Right lobe of liver (tissue), 4 donors: ENCODE measurements at regions not wholly inside any gene's neighbourhood (a gene's known extent, or its start where the extent isn't known, plus 50 kb on each side); places are given as distances from the start of the nearest gene placed in this dataset.

Experiments used
- CTCF ChIP-seq, 4 donors: fragments of 200-600 bp in 3 of 4; fragments of 450-650 bp in 1 of 4; IDR thresholded peaks; one replicate each; pipeline versions ENCODE4 v1.5.1 to v1.8.0; 2016 to 2022; ENCODE audit warnings: antibody characterized with exemption in 4 of 4, mild to moderate bottlenecking in 2 of 4
- POLR2A ChIP-seq: fragments of 450-650 bp; IDR thresholded peaks from one replicate; pipeline ENCODE4 v1.6.1; 2017; ENCODE audit warnings: antibody characterized with exemption, mild to moderate bottlenecking
- donor health status: DM: no; HTN: no; CAD: no.
- donor health status: DM: no; HTN: no; CAD: no.
- donor health status: DM: no; HTN: yes; CAD: no.

DNA sequence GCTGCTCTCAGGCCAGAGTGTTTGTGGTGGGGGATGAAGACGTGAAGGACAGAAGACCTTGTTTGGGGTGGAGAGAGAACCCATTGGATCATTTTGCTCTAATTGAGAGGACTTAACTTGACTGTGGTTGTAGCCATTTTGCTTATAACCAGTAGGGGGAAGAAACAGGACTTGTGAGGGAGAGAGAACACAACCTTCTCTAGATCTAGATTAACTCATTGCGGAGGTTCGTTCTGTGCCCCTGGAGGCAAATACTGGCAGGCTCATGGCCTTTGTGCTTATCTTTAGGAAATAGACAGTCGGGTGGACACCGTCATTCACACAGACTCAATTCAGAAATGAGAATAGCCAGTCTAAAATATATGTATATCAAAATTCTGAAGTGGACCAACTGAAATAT lies 147.0 kb upstream of the LHCGR start:
- TF ChIP-seq CTCF (IDR thresholded peaks at IDR 0.05) (no peak), POLR2A (no peak)
